B cell (primary cell): ENCODE measurements at regions not wholly inside any gene's neighbourhood (a gene's known extent, or its start where the extent isn't known, plus 50 kb on each side); places are given as distances from the start of the nearest gene placed in this dataset.

Source experiments
- CTCF ChIP-seq: fragments of 200-600 bp; IDR thresholded peaks from one replicate; pipeline ENCODE4 v1.8.0; 2022; ENCODE audit warnings: antibody characterized with exemption, mild to moderate bottlenecking
- EZH2 ChIP-seq: IDR thresholded peaks from 2 replicates; pipeline ENCODE4 v1.6.1; 2012; ENCODE audit warnings: borderline replicate concordance, low read depth, mild to moderate bottlenecking, moderate library complexity, low read length; ENCODE audit not compliant: insufficient read depth, poor library complexity, severe bottlenecking

- TF ChIP-seq CTCF (no peak), EZH2 (no peak)
Observed at GRCh38 chr5:117681431-117682254, 1107.0 kb upstream of the SEMA6A start.
